ENCODE measurements at regions not wholly inside any gene's neighbourhood (a gene's known extent, or its start where the extent isn't known, plus 50 kb on each side); places are given as distances from the start of the nearest gene placed in this dataset.
A peak's percentile ranks its signal among the peaks of the same experiment; 100 is the strongest.
"Not testable (repeated sequence)": the region's sequence is repeated elsewhere in the genome, so short reads cannot be mapped to it uniquely, and the experiment has no call there.

- Mint-ChIP-seq H3K9me3 (peaks cover 4% of the 10 kb centered on the region), H3K4me3 (no peak overlapping the region), H3K27me3 (peaks cover 6% of the 10 kb centered on the region), H3K36me3 (ENCODE audit: low read depth) (no peaks in the 10 kb centered on the region), H3K4me1 (ENCODE audit: low read depth) (peaks cover 25% of the 10 kb centered on the region), H3K27ac (peak overlapping the region; percentile 90)
Measured at GRCh38 chr18:59038295-59039039, 101.2 kb upstream of the SEC11C start.

GRCh38 chr18:59039040-59039320 lies 100.7 kb upstream of the SEC11C start:
- H3K27me3 Mint-ChIP-seq; H3K4me3 Mint-ChIP-seq; H3K36me3 Mint-ChIP-seq (ENCODE audit: low read depth); H3K9me3 Mint-ChIP-seq: not testable (repeated sequence)
- Mint-ChIP-seq H3K4me1 (ENCODE audit: low read depth) (peaks cover 25% of the 10 kb centered on the region), H3K27ac (peak overlapping the region; percentile 80)

- H3K27me3 Mint-ChIP-seq = peaks cover 9% of the 10 kb centered on the region
- H3K9me3 Mint-ChIP-seq = peaks cover 4% of the 10 kb centered on the region
- peak overlapping the region; percentile 80 for H3K27ac Mint-ChIP-seq
- no peak overlapping the region for H3K4me3 Mint-ChIP-seq
- H3K4me1 Mint-ChIP-seq (ENCODE audit: low read depth) = peaks cover 25% of the 10 kb centered on the region
- H3K36me3 Mint-ChIP-seq (ENCODE audit: low read depth) = no peaks in the 10 kb centered on the region
Measured at GRCh38 chr18:59039449-59039848, 100.2 kb upstream of the SEC11C start.

GRCh38 chr18:59040770-59041148 lies 98.9 kb upstream of the SEC11C start:
- Mint-ChIP-seq H3K9me3 (peaks cover 4% of the 10 kb centered on the region), H3K27me3 (peaks cover 9% of the 10 kb centered on the region), H3K4me3 (no peak overlapping the region), H3K27ac (no peak overlapping the region), H3K36me3 (ENCODE audit: low read depth) (no peaks in the 10 kb centered on the region), H3K4me1 (ENCODE audit: low read depth) (peaks cover 25% of the 10 kb centered on the region)

GRCh38 chr18:59041296-59041695 lies 98.4 kb upstream of the SEC11C start:
- Mint-ChIP-seq H3K36me3 (ENCODE audit: low read depth) (no peaks in the 10 kb centered on the region), H3K27ac (no peak overlapping the region)

GRCh38 chr18:59041819-59042815 lies 97.6 kb upstream of the SEC11C start:
- Mint-ChIP-seq H3K9me3 (peaks cover 4% of the 10 kb centered on the region), H3K4me3 (no peak overlapping the region), H3K36me3 (ENCODE audit: low read depth) (no peaks in the 10 kb centered on the region), H3K27ac (no peak overlapping the region), H3K4me1 (ENCODE audit: low read depth) (peaks cover 24% of the 10 kb centered on the region), H3K27me3 (peaks cover 10% of the 10 kb centered on the region)

More at GRCh38 chr18:59041296-59041695, 98.4 kb upstream of the SEC11C start:
- Mint-ChIP-seq H3K4me3 (no peak overlapping the region), H3K9me3 (peaks cover 4% of the 10 kb centered on the region), H3K27me3 (peaks cover 9% of the 10 kb centered on the region), H3K4me1 (ENCODE audit: low read depth) (peaks cover 25% of the 10 kb centered on the region)

- Mint-ChIP-seq H3K27me3 (peaks cover 11% of the 10 kb centered on the region), H3K4me1 (ENCODE audit: low read depth) (peaks cover 5% of the 10 kb centered on the region), H3K4me3 (no peak overlapping the region), H3K9me3 (no peaks in the 10 kb centered on the region), H3K36me3 (ENCODE audit: low read depth) (no peaks in the 10 kb centered on the region), H3K27ac (no peak overlapping the region)
Measured at GRCh38 chr18:59044855-59045254, 94.8 kb upstream of the SEC11C start.

- H3K27me3 Mint-ChIP-seq = peaks cover 15% of the 10 kb centered on the region
- H3K27ac Mint-ChIP-seq = no peak overlapping the region
- peaks cover 5% of the 10 kb centered on the region for H3K4me1 Mint-ChIP-seq (ENCODE audit: low read depth)
- H3K36me3 Mint-ChIP-seq (ENCODE audit: low read depth) = no peaks in the 10 kb centered on the region
- no peak overlapping the region for H3K4me3 Mint-ChIP-seq
- H3K9me3 Mint-ChIP-seq = no peaks in the 10 kb centered on the region
Measured at GRCh38 chr18:59047321-59048047, 92.2 kb upstream of the SEC11C start.

GRCh38 chr18:59048048-59048363 lies 91.7 kb upstream of the SEC11C start:
- H3K27me3 Mint-ChIP-seq = peaks cover 15% of the 10 kb centered on the region
- no peaks in the 10 kb centered on the region for H3K36me3 Mint-ChIP-seq (ENCODE audit: low read depth)
- no peak overlapping the region for H3K27ac Mint-ChIP-seq
- no peaks in the 10 kb centered on the region for H3K9me3 Mint-ChIP-seq
- no peak overlapping the region for H3K4me3 Mint-ChIP-seq
- peaks cover 5% of the 10 kb centered on the region for H3K4me1 Mint-ChIP-seq (ENCODE audit: low read depth)

- H3K9me3 Mint-ChIP-seq = no peaks in the 10 kb centered on the region
- no peaks in the 10 kb centered on the region for H3K36me3 Mint-ChIP-seq (ENCODE audit: low read depth)
- no peak overlapping the region for H3K4me3 Mint-ChIP-seq
- H3K27ac Mint-ChIP-seq = no peak overlapping the region
- H3K27me3 Mint-ChIP-seq = peaks cover 15% of the 10 kb centered on the region
- H3K4me1 Mint-ChIP-seq (ENCODE audit: low read depth) = peaks cover 5% of the 10 kb centered on the region
Measured at GRCh38 chr18:59048378-59048777, 91.3 kb upstream of the SEC11C start.

GRCh38 chr18:59049721-59050660 lies 89.7 kb upstream of the SEC11C start:
- H3K27me3 Mint-ChIP-seq = peaks cover 16% of the 10 kb centered on the region
- H3K4me3 Mint-ChIP-seq = no peak overlapping the region
- H3K4me1 Mint-ChIP-seq (ENCODE audit: low read depth) = peaks cover 5% of the 10 kb centered on the region
- no peaks in the 10 kb centered on the region for H3K36me3 Mint-ChIP-seq (ENCODE audit: low read depth)
- no peaks in the 10 kb centered on the region for H3K9me3 Mint-ChIP-seq
- H3K27ac Mint-ChIP-seq = no peak overlapping the region

GRCh38 chr18:59050661-59051057 lies 89.0 kb upstream of the SEC11C start:
- H3K36me3 Mint-ChIP-seq (ENCODE audit: low read depth) = no peaks in the 10 kb centered on the region
- H3K27me3 Mint-ChIP-seq = peaks cover 17% of the 10 kb centered on the region
- H3K9me3 Mint-ChIP-seq = no peaks in the 10 kb centered on the region
- H3K4me1 Mint-ChIP-seq (ENCODE audit: low read depth) = peaks cover 5% of the 10 kb centered on the region
- H3K27ac Mint-ChIP-seq = no peak overlapping the region
- no peak overlapping the region for H3K4me3 Mint-ChIP-seq

GRCh38 chr18:59051470-59052165 lies 88.1 kb upstream of the SEC11C start:
- Mint-ChIP-seq H3K27ac (no peak overlapping the region), H3K4me3 (no peak overlapping the region), H3K9me3 (no peaks in the 10 kb centered on the region), H3K4me1 (ENCODE audit: low read depth) (peaks cover 5% of the 10 kb centered on the region), H3K27me3 (peaks cover 17% of the 10 kb centered on the region), H3K36me3 (ENCODE audit: low read depth) (no peaks in the 10 kb centered on the region)
